ENCODE measurements at regions not wholly inside any gene's neighbourhood (a gene's known extent, or its start where the extent isn't known, plus 50 kb on each side); places are given as distances from the start of the nearest gene placed in this dataset.

DNA sequence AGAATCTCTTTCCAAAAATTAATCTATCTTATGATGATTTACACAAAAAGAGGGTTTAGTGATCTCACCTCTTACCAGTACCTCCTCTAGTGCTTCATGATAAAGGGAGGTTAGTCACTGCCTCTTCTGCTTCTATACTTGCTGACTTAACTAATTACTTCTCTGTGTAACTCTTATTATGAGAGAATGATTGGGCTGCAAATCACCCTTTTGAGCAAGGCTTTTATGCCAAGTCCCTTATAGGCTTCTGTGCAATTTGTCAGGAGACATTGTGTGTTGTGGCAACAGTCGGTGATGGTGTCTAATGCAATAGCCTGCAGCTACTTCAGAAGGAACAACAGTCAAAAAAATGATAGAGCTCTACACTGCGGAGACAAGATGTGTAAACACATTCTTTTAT, 1568.1 kb upstream of the GOT2 start:
- intact Hi-C loops (cut with micrococcal nuclease; ENCODE audit: unreplicated experiment) (no loop called here), in situ Hi-C loops (cut with MboI) (no loop called here)
- no peaks in the 10 kb centered on the region for H3K36me3 ChIP-seq (ENCODE audit: control insufficient read depth in 2 of 2, insufficient read depth in 2 of 2, low read length in 1 of 2)
- ChIA-PET POLR2A (no interaction called here), CTCF (no interaction called here), RAD21 (ENCODE audit: unreplicated experiment) (no interaction called here), SMC1A (ENCODE audit: uncharacterized antibody, unreplicated experiment) (interaction anchor here (1.2 kb wide), 1 partner anchor 436 kb away, joined by 3 read pairs; no protein-coding TSS in a partner anchor)
- no peaks in the 10 kb centered on the region for H3K4me1 ChIP-seq (ENCODE audit: control insufficient read depth, insufficient read depth, low read length)
- H3K4me2 ChIP-seq (ENCODE audit: control insufficient read depth, insufficient read depth): no peak overlapping the region
- H3K79me2 ChIP-seq (ENCODE audit: control insufficient read depth, insufficient read depth, low read length): no peaks in the 10 kb centered on the region
- no peaks in the 10 kb centered on the region for H3K27me3 ChIP-seq (replicated peaks in 1 of 2; ENCODE audit: control insufficient read depth in 2 of 2, insufficient read depth in 2 of 2, low read length in 1 of 2)
- DNase-seq (ENCODE audit: low read depth, low spot score) (no peak), ATAC-seq (no peak), FAIRE-seq (no peak)
- H2AFZ ChIP-seq (ENCODE audit: control insufficient read depth, low read depth, low read length): no peak overlapping the region
- 5% methylated on average over 2 of the region's 2 CpGs for WGBS (ENCODE audit: insufficient coverage, insufficient replicate concordance, low lambda C conversion rate, missing lambda C conversion rate)
- no peak overlapping the region for H3K9ac ChIP-seq (ENCODE audit: control insufficient read depth, insufficient read depth, low read length)
- TF ChIP-seq, protein P1, sequence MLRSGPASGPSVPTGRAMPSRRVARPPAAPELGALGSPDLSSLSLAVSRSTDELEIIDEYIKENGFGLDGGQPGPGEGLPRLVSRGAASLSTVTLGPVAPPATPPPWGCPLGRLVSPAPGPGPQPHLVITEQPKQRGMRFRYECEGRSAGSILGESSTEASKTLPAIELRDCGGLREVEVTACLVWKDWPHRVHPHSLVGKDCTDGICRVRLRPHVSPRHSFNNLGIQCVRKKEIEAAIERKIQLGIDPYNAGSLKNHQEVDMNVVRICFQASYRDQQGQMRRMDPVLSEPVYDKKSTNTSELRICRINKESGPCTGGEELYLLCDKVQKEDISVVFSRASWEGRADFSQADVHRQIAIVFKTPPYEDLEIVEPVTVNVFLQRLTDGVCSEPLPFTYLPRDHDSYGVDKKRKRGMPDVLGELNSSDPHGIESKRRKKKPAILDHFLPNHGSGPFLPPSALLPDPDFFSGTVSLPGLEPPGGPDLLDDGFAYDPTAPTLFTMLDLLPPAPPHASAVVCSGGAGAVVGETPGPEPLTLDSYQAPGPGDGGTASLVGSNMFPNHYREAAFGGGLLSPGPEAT (IDR thresholded peaks at IDR 0.05; ENCODE audit: low read depth): no peak
- TF ChIP-seq NR2C1 (IDR thresholded peaks at IDR 0.05) (no peak), TARDBP (IDR thresholded peaks at IDR 0.05; ENCODE audit: borderline replicate concordance) (no peak), NR2C2 (IDR thresholded peaks at IDR 0.05; ENCODE audit: borderline replicate concordance, control insufficient read depth, insufficient read length, low read depth) (no peak), CREB1 (IDR thresholded peaks at IDR 0.05; ENCODE audit: low read depth) (no peak), MXI1 (IDR thresholded peaks at IDR 0.05; ENCODE audit: low read depth, low read length) (no peak), JUND (IDR thresholded peaks at IDR 0.05; ENCODE audit: low read depth, low read length) (no peak), ZNF622 (IDR thresholded peaks at IDR 0.05) (no peak), BRCA1 (IDR thresholded peaks at IDR 0.05; ENCODE audit: low read depth, low read length) (no peak), CBFB (IDR thresholded peaks at IDR 0.05; ENCODE audit: low read depth) (no peak), BHLHE40 (IDR thresholded peaks at IDR 0.05; ENCODE audit: borderline replicate concordance in 1 of 2, low read depth in 2 of 2, low read length in 1 of 2) (no peak), ASH2L (IDR thresholded peaks at IDR 0.05; ENCODE audit: borderline replicate concordance, low read depth) (no peak), SMC3 (IDR thresholded peaks at IDR 0.05; ENCODE audit: borderline replicate concordance, low read length) (no peak)
- no TSS peak for BruUV-seq (replicated peaks)
- no peaks in the 10 kb centered on the region for H3K9me3 ChIP-seq (replicated peaks; ENCODE audit: control insufficient read depth, insufficient read depth, low read length)
- no peaks in the 10 kb centered on the region for H4K20me1 ChIP-seq (ENCODE audit: control insufficient read depth, insufficient read depth)
- H3K27ac ChIP-seq (ENCODE audit: control insufficient read depth, insufficient read depth): no peak overlapping the region
- no peak overlapping the region for H3K4me3 ChIP-seq
